Lower lobe of right lung (tissue), 2 donors: ENCODE measurements at regions not wholly inside any gene's neighbourhood (a gene's known extent, or its start where the extent isn't known, plus 50 kb on each side); places are given as distances from the start of the nearest gene placed in this dataset.
"Not testable (repeated sequence)": the region's sequence is repeated elsewhere in the genome, so short reads cannot be mapped to it uniquely, and the experiment has no call there.

ENCODE experiments used
- ATAC-seq, 2 donors: fragments of 200-7000 bp; cut with Tn5 transposase; one replicate each; pipeline ENCODE4 v1.9.1; 2020 to 2022; ENCODE audit warnings: mild to moderate bottlenecking in 2 of 2, moderate library complexity in 2 of 2
- DNase-seq: peaks from one replicate; pipeline ENCODE4 v3.0.0-alpha.2; 2020
- H3K27ac ChIP-seq: fragments of 200-600 bp; one replicate; pipeline ENCODE4 v1.8.0; 2022
- H3K27me3 ChIP-seq: fragments of 200-600 bp; one replicate; pipeline ENCODE4 v1.8.0; 2022; ENCODE audit warnings: low read depth
- H3K36me3 ChIP-seq: fragments of 200-600 bp; one replicate; pipeline ENCODE4 v1.8.0; 2022; ENCODE audit warnings: mild to moderate bottlenecking
- H3K4me1 ChIP-seq: fragments of 200-600 bp; one replicate; pipeline ENCODE4 v1.8.0; 2022
- H3K4me3 ChIP-seq: fragments of 200-600 bp; one replicate; pipeline ENCODE4 v1.8.0; 2022; ENCODE audit warnings: mild to moderate bottlenecking
- H3K9me3 ChIP-seq: fragments of 200-600 bp; one replicate; pipeline ENCODE4 v1.8.0; 2022
- CTCF ChIP-seq: fragments of 200-600 bp; IDR thresholded peaks from one replicate; pipeline ENCODE4 v1.8.0; 2022; ENCODE audit warnings: antibody characterized with exemption, mild to moderate bottlenecking
- intact Hi-C: fragments of 100-400 bp; cut with DNase I; formaldehyde crosslinking; loops from one replicate; pipeline ENCODE4 v1.11.0; 2022
- donor health status: DM: no; HTN: yes; CAD: no; lungs with severe emphysema.

DNA sequence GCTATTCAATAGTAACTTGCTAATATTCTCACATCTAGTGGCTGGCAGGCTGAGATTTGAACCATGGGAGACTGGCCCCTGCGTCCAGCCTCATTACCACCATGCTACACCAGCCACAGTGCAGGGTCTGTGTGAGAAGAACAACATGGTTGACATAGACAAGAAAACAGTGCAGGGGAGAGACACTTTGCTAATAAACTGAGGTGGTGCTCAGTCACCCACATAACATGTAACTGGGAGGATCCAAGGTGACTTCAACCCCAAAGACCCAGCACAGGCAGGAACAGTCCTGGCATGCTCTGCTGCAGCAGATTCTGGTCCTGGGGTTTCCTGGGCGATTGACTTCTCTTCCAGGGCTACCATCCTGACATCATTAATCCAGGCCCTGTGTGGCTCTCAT is 143.1 kb downstream of the CSNK2A3 start:
- Histone ChIP-seq H3K36me3 (no peaks in the 10 kb centered on the region), H3K27me3 (no peaks in the 10 kb centered on the region), H3K27ac (no peak overlapping the region), H3K4me1 (no peaks in the 10 kb centered on the region), H3K9me3 (no peaks in the 10 kb centered on the region), H3K4me3 (no peak overlapping the region)
- no peak for TF ChIP-seq CTCF
- intact Hi-C loops: no loop called here
- DNase-seq: no peak
- ATAC-seq: no peak

- intact Hi-C loops: no loop called here
- H3K27me3 ChIP-seq: no peaks in the 10 kb centered on the region
- no peak overlapping the region for H3K27ac ChIP-seq
- no peak for DNase-seq
- H3K9me3 ChIP-seq: no peaks in the 10 kb centered on the region
- ATAC-seq: no peak
- H3K4me1 ChIP-seq: no peaks in the 10 kb centered on the region
- no peak for TF ChIP-seq CTCF
- no peak overlapping the region for H3K4me3 ChIP-seq
- no peaks in the 10 kb centered on the region for H3K36me3 ChIP-seq
Measured at GRCh38 chr11:11208994-11209393, 144.1 kb downstream of the CSNK2A3 start.

GRCh38 chr11:11207428-11207827 is 145.6 kb downstream of the CSNK2A3 start:
- ATAC-seq (no peak), DNase-seq (no peak)
- no peak for TF ChIP-seq CTCF
- Histone ChIP-seq H3K27ac (no peak overlapping the region), H3K4me1 (no peaks in the 10 kb centered on the region), H3K27me3 (no peaks in the 10 kb centered on the region), H3K36me3 (no peaks in the 10 kb centered on the region), H3K4me3 (no peak overlapping the region), H3K9me3 (peaks cover 7% of the 10 kb centered on the region)
- intact Hi-C loops: no loop called here

DNA sequence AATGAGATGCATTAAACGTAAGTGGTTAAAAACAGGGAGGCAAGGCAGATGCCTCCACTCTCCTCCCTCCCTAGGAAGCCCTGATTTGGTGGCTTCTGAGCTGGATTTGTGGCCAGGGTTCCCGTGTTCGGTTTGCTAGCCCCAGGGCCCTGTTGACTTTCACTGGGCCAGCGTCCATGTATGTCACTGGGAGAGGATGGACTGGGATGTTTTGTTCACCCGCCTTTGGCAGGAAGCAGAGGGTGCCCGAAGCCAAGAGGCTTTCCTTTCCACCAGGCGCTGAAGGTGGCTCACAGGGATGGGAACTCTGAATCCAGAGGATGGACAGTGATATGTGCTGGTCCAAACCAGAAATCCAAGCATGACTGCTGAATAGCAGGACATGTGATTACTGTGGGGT is 146.6 kb downstream of the CSNK2A3 start:
- TF ChIP-seq CTCF: no peak
- intact Hi-C loops: no loop called here
- ATAC-seq (no peak), DNase-seq (no peak)
- Histone ChIP-seq H3K27ac (no peak overlapping the region), H3K27me3 (no peaks in the 10 kb centered on the region), H3K9me3 (peaks cover 9% of the 10 kb centered on the region), H3K4me1 (no peaks in the 10 kb centered on the region), H3K36me3 (no peaks in the 10 kb centered on the region), H3K4me3 (no peak overlapping the region)

GRCh38 chr11:11202885-11203284 is 150.2 kb downstream of the CSNK2A3 start:
- TF ChIP-seq CTCF: no peak
- H3K4me1 ChIP-seq: no peaks in the 10 kb centered on the region
- no peak overlapping the region for H3K27ac ChIP-seq
- H3K9me3 ChIP-seq: peaks cover 9% of the 10 kb centered on the region
- no peak overlapping the region for H3K4me3 ChIP-seq
- no peaks in the 10 kb centered on the region for H3K36me3 ChIP-seq
- DNase-seq: no peak
- H3K27me3 ChIP-seq: no peaks in the 10 kb centered on the region
- no peak for ATAC-seq
- intact Hi-C loops: no loop called here

DNA sequence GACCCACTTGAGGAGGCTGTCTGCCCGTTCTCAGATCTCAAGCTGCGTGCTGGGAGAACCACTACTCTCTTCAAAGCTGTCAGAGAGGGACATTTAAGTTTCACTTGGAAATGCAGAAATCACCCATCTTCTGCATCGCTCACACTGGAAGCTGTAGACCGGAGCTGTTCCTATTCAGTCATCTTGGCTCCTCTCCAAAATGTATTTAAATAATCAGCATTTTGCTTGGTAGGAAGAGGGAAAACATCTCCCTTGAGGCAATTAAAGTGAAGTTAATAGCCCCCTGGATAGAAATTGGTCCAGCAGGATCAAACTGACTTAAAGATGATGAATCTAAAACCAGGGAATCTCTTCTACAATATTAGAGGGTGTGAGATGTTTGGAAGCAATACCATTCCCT is 151.7 kb downstream of the CSNK2A3 start:
- H3K36me3 ChIP-seq, intact Hi-C loops, H3K27me3 ChIP-seq, H3K9me3 ChIP-seq, H3K4me1 ChIP-seq, H3K4me3 ChIP-seq, ATAC-seq, DNase-seq, H3K27ac ChIP-seq: not testable (repeated sequence)
